HG03045 (cell line): ENCODE measurements at regions not wholly inside any gene's neighbourhood (a gene's known extent, or its start where the extent isn't known, plus 50 kb on each side); places are given as distances from the start of the nearest gene placed in this dataset.
"Not testable (repeated sequence)": the region's sequence is repeated elsewhere in the genome, so short reads cannot be mapped to it uniquely, and the experiment has no call there.

Experiments
- ATAC-seq: cut with Tn5 transposase; IDR thresholded peaks from one replicate; pipeline ENCODE4 v1.9.1; 2021; ENCODE audit warnings: mild to moderate bottlenecking, moderate library complexity; ENCODE audit not compliant: unreplicated experiment

DNA sequence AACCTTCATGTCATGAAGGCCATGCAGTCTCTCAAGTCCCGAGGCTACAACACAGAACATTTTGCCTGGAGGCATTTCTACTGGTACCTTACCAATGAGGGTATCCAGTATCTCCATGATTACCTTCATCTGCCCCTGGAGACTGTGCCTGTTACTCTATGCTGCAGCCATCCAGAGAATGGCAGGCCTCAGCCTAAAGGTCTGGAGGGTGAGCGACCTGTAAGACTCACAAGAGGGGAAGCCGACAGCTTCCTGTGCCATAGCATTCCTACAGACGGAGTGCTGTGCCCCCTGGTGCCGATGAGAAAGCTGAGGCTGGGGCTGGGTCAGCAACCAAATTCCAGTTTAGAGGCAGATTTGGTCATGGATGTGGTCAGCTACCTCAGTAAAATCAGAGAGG is 51.3 kb upstream of the CADPS start:
- ATAC-seq = no peak

GRCh38 chr3:62928256-62928655 is 53.0 kb upstream of the CADPS start:
- no peak for ATAC-seq

DNA sequence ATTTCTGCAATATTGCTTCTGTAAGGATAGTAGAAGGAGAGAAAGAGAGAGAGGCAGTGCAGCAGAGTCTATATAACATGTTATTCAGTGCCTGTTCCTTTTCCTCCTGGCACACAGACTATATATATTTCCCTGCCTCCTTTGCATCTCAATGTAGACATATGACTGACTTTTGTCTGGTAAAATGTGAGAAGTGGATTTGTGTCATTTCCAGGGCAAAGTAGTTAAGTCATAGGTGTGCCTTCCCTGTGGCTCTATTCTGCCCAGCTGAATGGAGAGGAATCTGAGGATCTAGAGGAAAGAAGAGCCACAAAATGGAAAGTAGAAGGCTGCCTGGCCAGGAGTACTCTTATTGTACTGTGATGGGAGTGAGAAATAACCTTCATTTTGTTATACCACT is 54.6 kb upstream of the CADPS start:
- no peak for ATAC-seq

DNA sequence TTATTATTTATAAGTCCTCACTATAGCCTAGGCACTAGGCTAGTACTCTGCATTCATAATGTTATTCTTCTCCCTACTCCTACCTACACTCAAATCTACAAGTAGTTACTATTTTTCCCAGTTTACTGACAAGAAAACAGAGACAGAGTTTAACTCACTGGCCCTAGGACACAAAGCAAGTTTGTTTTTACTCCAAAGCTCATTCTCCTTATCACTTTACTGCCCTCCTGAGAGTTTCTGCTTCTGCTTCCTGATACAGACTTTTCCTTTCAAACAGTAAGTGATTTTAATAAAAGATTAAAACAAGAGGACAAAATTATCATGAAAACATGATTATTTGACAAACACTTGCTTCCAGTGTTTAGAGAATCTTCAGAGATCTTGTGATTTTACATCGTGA is 60.6 kb upstream of the CADPS start:
- no peak for ATAC-seq

DNA sequence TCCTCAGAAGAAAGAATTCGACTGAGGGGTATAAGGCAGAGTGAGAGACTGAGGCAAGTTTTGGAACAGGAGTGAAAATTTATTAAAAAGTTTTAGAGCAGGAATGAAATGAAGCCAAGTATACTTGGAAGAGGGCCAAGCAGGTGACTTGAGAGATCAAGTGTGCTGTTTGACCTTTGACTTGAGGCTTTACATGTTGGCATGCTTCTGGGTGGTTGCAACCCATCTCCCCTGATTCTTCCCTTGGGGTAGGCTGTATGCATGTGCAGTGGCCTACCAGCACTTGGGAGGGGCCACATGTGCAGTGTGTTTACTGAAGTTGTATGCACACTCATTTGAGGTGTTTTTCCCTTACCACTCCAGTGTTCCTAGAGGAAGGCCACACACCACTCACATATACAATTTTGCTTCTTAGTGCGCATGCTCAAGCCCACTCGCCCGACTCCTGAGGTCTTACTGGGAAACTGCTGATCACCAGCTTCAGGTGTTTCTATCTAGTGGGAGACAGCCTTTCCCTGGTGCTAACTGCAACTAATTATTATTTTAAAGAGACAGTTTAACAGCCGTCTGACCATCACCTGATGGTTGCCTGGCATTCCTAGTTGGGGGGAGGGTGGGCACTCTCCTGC is 61.5 kb upstream of the CADPS start:
- no peak for ATAC-seq

GRCh38 chr3:62938583-62938982 is 63.4 kb upstream of the CADPS start:
- ATAC-seq = no peak

- ATAC-seq = no peak
Observed at GRCh38 chr3:62939707-62940106, 64.5 kb upstream of the CADPS start.

- no peak for ATAC-seq
Observed at GRCh38 chr3:62940771-62941563, 65.8 kb upstream of the CADPS start.

DNA sequence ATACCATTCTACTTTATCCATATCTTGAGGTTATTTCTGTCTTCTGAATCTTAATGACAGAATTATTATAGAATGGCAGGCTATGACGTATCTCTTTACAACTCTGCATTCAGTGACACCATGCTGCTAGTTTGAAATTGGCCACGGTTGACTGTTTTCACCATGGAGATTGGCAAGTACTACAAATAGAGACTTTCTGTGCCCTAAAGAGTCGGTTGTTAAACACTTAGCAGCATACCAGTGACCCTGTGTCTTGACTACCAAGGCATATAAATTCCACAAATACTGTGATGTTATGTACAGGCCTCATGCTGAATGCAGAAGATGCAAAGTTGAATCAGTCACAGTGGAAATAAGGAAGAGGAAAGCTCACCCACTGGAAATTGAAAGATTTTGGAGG is 67.0 kb upstream of the CADPS start:
- no peak for ATAC-seq

DNA sequence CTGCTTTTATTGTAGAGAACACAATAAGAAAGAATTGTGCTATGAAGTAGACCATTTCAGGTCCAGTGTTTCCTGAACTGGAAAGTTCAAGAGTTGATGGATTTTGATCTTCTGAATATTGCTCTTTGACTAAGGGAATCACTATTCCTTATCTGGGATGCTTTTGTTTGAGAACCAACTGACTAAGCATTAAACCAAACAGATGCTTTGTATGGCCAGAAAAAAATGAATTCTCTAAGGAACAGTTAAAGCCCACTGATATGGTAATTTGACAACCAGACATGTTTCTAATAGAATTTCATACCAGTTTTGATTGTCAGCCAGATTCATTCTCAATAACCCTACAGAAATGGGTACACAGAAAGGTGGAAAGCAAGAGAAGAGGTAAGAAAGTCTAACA is 67.5 kb upstream of the CADPS start:
- ATAC-seq = no peak

GRCh38 chr3:62948921-62949320 is 73.7 kb upstream of the CADPS start:
- ATAC-seq = no peak

DNA sequence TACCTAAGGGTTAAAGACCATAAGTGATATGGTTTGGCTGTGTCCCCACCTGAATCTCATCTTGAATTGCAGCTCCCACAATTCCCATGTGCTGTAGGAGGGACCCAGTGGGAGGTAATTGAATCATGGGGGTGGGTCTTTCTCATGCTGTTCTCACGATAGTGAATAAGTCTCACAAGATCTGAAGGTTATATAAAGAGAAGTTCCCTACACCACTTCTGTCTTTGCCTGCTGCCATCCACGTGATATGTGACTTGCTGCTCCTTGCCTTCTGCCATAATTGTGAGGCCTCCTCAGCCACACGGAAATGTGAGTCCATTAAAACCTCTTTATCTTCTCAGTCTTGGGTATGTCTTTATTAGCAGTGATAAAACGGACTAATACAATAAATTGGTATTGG is 75.0 kb upstream of the CADPS start:
- no peak for ATAC-seq

GRCh38 chr3:62951037-62951613 is 75.9 kb upstream of the CADPS start:
- ATAC-seq = no peak

- ATAC-seq = not testable (repeated sequence)
Observed at GRCh38 chr3:62951880-62952279, 76.7 kb upstream of the CADPS start.

GRCh38 chr3:62954580-62954979 is 79.4 kb upstream of the CADPS start:
- peak; percentile 77 for ATAC-seq

- no peak for ATAC-seq
Observed at GRCh38 chr3:62955126-62955525, 79.9 kb upstream of the CADPS start.

GRCh38 chr3:62956411-62956810 is 81.2 kb upstream of the CADPS start:
- ATAC-seq = no peak

- ATAC-seq = no peak
Observed at GRCh38 chr3:62961874-62962556, 86.8 kb upstream of the CADPS start.

- ATAC-seq = no peak
Observed at GRCh38 chr3:62962714-62963113, 87.5 kb upstream of the CADPS start.

DNA sequence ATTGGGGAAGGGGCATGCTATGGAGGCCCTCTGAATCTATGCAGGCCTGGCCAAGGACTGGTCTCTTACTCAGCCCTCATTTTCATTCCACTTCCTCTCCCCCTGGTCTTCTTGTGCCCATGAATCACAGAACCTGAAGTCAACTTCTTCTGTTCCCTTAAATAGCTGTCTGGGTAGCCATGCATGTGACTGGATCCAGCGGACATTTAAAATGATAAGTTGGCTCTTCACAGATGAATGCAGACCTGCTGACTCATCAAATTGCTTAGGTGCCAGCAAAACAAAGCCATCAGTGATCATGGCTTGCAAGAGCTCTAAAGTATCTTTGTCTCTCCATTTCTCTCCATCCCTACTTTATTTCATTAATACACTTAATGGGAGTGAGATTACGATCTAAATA is 90.1 kb upstream of the CADPS start:
- no peak for ATAC-seq

DNA sequence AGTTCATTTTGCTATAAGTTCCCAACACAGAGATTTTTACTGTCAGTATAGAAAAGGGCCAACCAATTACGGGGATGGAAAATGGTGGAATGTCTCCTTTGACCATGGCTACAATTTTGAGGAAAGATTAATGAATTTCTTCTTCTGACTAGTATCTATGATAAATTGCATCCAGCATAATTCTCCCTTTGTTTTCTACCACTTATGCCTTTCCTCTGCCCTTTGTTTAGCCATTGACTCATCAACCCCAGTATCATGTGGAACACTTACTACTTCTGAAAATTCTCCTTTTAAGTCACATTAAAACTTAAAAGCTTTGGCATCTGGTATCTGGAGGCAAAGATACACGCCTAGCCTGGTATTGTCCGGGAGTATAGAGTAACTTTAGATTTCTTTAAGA is 92.9 kb upstream of the CADPS start:
- no peak for ATAC-seq

- ATAC-seq = no peak
Observed at GRCh38 chr3:62970648-62971047, 95.4 kb upstream of the CADPS start.
